ENCODE measurements at regions not wholly inside any gene's neighbourhood (a gene's known extent, or its start where the extent isn't known, plus 50 kb on each side); places are given as distances from the start of the nearest gene placed in this dataset.

GRCh38 chr7:52436278-52436677, 599.2 kb upstream of the POM121L12 start:
- in situ Hi-C loops (cut with HindIII; ENCODE audit: low pct_ligation_motif_present, low sequenced_read_pairs) = no loop called here
- H3K27me3 ChIP-seq (replicated peaks) = no peaks in the 10 kb centered on the region
- no peak for DNase-seq
- TF ChIP-seq CTCF (IDR thresholded peaks at IDR 0.05; ENCODE audit: low read depth, low read length, missing control alignments) = no peak
- no peak overlapping the region for H3K4me3 ChIP-seq (ENCODE audit: low read depth, low read length)
- no peaks in the 10 kb centered on the region for H3K36me3 ChIP-seq (replicated peaks)
- no peak overlapping the region for H3K27ac ChIP-seq

- in situ Hi-C loops (cut with HindIII; ENCODE audit: low pct_ligation_motif_present, low sequenced_read_pairs) = no loop called here
- H3K4me3 ChIP-seq (ENCODE audit: low read depth, low read length) = no peak overlapping the region
- TF ChIP-seq CTCF (IDR thresholded peaks at IDR 0.05; ENCODE audit: low read depth, low read length, missing control alignments) = no peak
- H3K27ac ChIP-seq = no peak overlapping the region
- no peaks in the 10 kb centered on the region for H3K36me3 ChIP-seq (replicated peaks)
- no peak for DNase-seq
- H3K27me3 ChIP-seq (replicated peaks) = no peaks in the 10 kb centered on the region
Observed at GRCh38 chr7:52431082-52431815, 604.2 kb upstream of the POM121L12 start.

GRCh38 chr7:52423251-52423650, 612.2 kb upstream of the POM121L12 start:
- Histone ChIP-seq H3K36me3 (replicated peaks) (no peaks in the 10 kb centered on the region), H3K27me3 (replicated peaks) (no peaks in the 10 kb centered on the region), H3K4me3 (ENCODE audit: low read depth, low read length) (no peak overlapping the region), H3K27ac (no peak overlapping the region)
- in situ Hi-C loops (cut with HindIII; ENCODE audit: low pct_ligation_motif_present, low sequenced_read_pairs) = no loop called here
- TF ChIP-seq CTCF (IDR thresholded peaks at IDR 0.05; ENCODE audit: low read depth, low read length, missing control alignments) = no peak
- no peak for DNase-seq

- in situ Hi-C loops (cut with HindIII; ENCODE audit: low pct_ligation_motif_present, low sequenced_read_pairs) = no loop called here
- TF ChIP-seq CTCF (IDR thresholded peaks at IDR 0.05; ENCODE audit: low read depth, low read length, missing control alignments) = no peak
- Histone ChIP-seq H3K36me3 (replicated peaks) (no peaks in the 10 kb centered on the region), H3K27me3 (replicated peaks) (no peaks in the 10 kb centered on the region), H3K4me3 (ENCODE audit: low read depth, low read length) (no peak overlapping the region), H3K27ac (no peak overlapping the region)
- DNase-seq = no peak
Observed at GRCh38 chr7:52413051-52413450, 622.4 kb upstream of the POM121L12 start.

- Histone ChIP-seq H3K4me3 (ENCODE audit: low read depth, low read length) (no peak overlapping the region), H3K27ac (no peak overlapping the region), H3K27me3 (replicated peaks) (no peaks in the 10 kb centered on the region), H3K36me3 (replicated peaks) (no peaks in the 10 kb centered on the region)
- no peak for TF ChIP-seq CTCF (IDR thresholded peaks at IDR 0.05; ENCODE audit: low read depth, low read length, missing control alignments)
- no peak for DNase-seq
- in situ Hi-C loops (cut with HindIII; ENCODE audit: low pct_ligation_motif_present, low sequenced_read_pairs) = no loop called here
Observed at GRCh38 chr7:52410032-52410431, 625.4 kb upstream of the POM121L12 start.

- DNase-seq = no peak
- H3K36me3 ChIP-seq (replicated peaks) = no peaks in the 10 kb centered on the region
- no peaks in the 10 kb centered on the region for H3K27me3 ChIP-seq (replicated peaks)
- in situ Hi-C loops (cut with HindIII; ENCODE audit: low pct_ligation_motif_present, low sequenced_read_pairs) = no loop called here
- no peak overlapping the region for H3K4me3 ChIP-seq (ENCODE audit: low read depth, low read length)
- no peak overlapping the region for H3K27ac ChIP-seq
- no peak for TF ChIP-seq CTCF (IDR thresholded peaks at IDR 0.05; ENCODE audit: low read depth, low read length, missing control alignments)
Observed at GRCh38 chr7:52406808-52407207, 628.6 kb upstream of the POM121L12 start.

Data from brain microvascular endothelial cell (primary cell).